ENCODE measurements at regions not wholly inside any gene's neighbourhood (a gene's known extent, or its start where the extent isn't known, plus 50 kb on each side); places are given as distances from the start of the nearest gene placed in this dataset.

GRCh38 chr2:144026753-144027152 lies 493.2 kb downstream of the ZEB2 start:
- TF ChIP-seq CTCF (IDR thresholded peaks at IDR 0.05): no peak
- no peaks in the 10 kb centered on the region for H3K27me3 ChIP-seq
- no peak for DNase-seq
- no peaks in the 10 kb centered on the region for H3K4me1 ChIP-seq
- no peaks in the 10 kb centered on the region for H3K36me3 ChIP-seq
- H3K9ac ChIP-seq (ENCODE audit: low read depth in 2 of 2, low read length in 2 of 2): no peak overlapping the region
- intact Hi-C loops (cut with DNase I): no loop called here
- no peaks in the 10 kb centered on the region for H3K9me3 ChIP-seq
- no peak overlapping the region for H3K27ac ChIP-seq
- H3K4me3 ChIP-seq: no peak overlapping the region

- intact Hi-C loops (cut with DNase I): no loop called here
Measured at GRCh38 chr2:144020047-144020446, 499.9 kb downstream of the ZEB2 start.

GRCh38 chr2:144015655-144016245 lies 504.2 kb downstream of the ZEB2 start:
- no peak for DNase-seq
- intact Hi-C loops (cut with DNase I): no loop called here
- no peaks in the 10 kb centered on the region for H3K27me3 ChIP-seq
- TF ChIP-seq CTCF (IDR thresholded peaks at IDR 0.05): no peak
- no peak overlapping the region for H3K9ac ChIP-seq (ENCODE audit: low read depth in 2 of 2, low read length in 2 of 2)
- H3K9me3 ChIP-seq: no peaks in the 10 kb centered on the region
- no peak overlapping the region for H3K27ac ChIP-seq
- no peaks in the 10 kb centered on the region for H3K4me1 ChIP-seq
- no peak overlapping the region for H3K4me3 ChIP-seq
- H3K36me3 ChIP-seq: no peaks in the 10 kb centered on the region

More at GRCh38 chr2:144020047-144020446, 499.9 kb downstream of the ZEB2 start:
- Histone ChIP-seq H3K4me3 (no peak overlapping the region), H3K9ac (ENCODE audit: low read depth in 2 of 2, low read length in 2 of 2) (no peak overlapping the region), H3K9me3 (no peaks in the 10 kb centered on the region), H3K27ac (no peak overlapping the region), H3K36me3 (no peaks in the 10 kb centered on the region), H3K4me1 (no peaks in the 10 kb centered on the region), H3K27me3 (no peaks in the 10 kb centered on the region)
- TF ChIP-seq CTCF (IDR thresholded peaks at IDR 0.05): no peak
- DNase-seq: no peak

- intact Hi-C loops (cut with DNase I): no loop called here
- no peaks in the 10 kb centered on the region for H3K4me1 ChIP-seq
Measured at GRCh38 chr2:144015036-144015435, 504.9 kb downstream of the ZEB2 start.

GRCh38 chr2:144014103-144014502 lies 505.8 kb downstream of the ZEB2 start:
- no peak overlapping the region for H3K27ac ChIP-seq
- intact Hi-C loops (cut with DNase I): no loop called here
- H3K4me3 ChIP-seq: no peak overlapping the region
- TF ChIP-seq CTCF (IDR thresholded peaks at IDR 0.05): no peak
- H3K36me3 ChIP-seq: no peaks in the 10 kb centered on the region
- no peaks in the 10 kb centered on the region for H3K4me1 ChIP-seq
- DNase-seq: no peak
- H3K9ac ChIP-seq (ENCODE audit: low read depth in 2 of 2, low read length in 2 of 2): no peak overlapping the region
- no peaks in the 10 kb centered on the region for H3K9me3 ChIP-seq
- no peaks in the 10 kb centered on the region for H3K27me3 ChIP-seq

More at GRCh38 chr2:144015036-144015435, 504.9 kb downstream of the ZEB2 start:
- Histone ChIP-seq H3K27ac (no peak overlapping the region), H3K9ac (ENCODE audit: low read depth in 2 of 2, low read length in 2 of 2) (no peak overlapping the region), H3K27me3 (no peaks in the 10 kb centered on the region), H3K9me3 (no peaks in the 10 kb centered on the region), H3K4me3 (no peak overlapping the region), H3K36me3 (no peaks in the 10 kb centered on the region)
- no peak for TF ChIP-seq CTCF (IDR thresholded peaks at IDR 0.05)
- DNase-seq: no peak
